ENCODE measurements at regions not wholly inside any gene's neighbourhood (a gene's known extent, or its start where the extent isn't known, plus 50 kb on each side); places are given as distances from the start of the nearest gene placed in this dataset.

- no peak for TF ChIP-seq CTCF (IDR thresholded peaks at IDR 0.05; ENCODE audit: insufficient read depth, low read length, poor library complexity, severe bottlenecking)
- no peak for TF ChIP-seq EZH2phosphoT487 (conservative IDR thresholded peaks at IDR 0.05; ENCODE audit: low read length)
Measured at GRCh38 chr12:105658389-105658788, 327.9 kb downstream of the C12orf75 start.
